ENCODE measurements at regions not wholly inside any gene's neighbourhood (a gene's known extent, or its start where the extent isn't known, plus 50 kb on each side); places are given as distances from the start of the nearest gene placed in this dataset.

- TF ChIP-seq CTCF (conservative IDR thresholded peaks at IDR 0.05), result no peak
- no peak for TF ChIP-seq ZFX (IDR thresholded peaks at IDR 0.05)
These were observed 173.4 kb downstream of the BMP7 start for GRCh38 chr20:57092900-57093530.
